ENCODE measurements at regions not wholly inside any gene's neighbourhood (a gene's known extent, or its start where the extent isn't known, plus 50 kb on each side); places are given as distances from the start of the nearest gene placed in this dataset.

DNA sequence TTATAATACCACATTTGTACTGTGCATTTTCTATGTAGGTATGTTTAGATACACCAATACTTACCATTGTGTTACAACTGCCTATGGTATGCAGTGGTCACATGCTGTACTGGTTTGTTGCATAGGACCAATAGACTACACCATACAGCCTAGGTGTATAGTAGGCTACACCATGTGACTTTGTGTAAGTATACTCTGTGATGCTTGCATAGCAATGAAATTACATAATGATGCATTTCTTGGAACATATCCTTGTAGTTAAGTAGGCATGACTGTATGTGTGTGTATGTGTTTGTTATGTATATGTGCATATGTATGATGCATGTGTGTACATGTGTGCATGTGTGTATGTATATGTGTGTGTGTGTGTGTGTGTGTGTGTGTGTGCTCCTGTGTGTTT lies 157.6 kb downstream of the TDRD15 start:
- TF ChIP-seq, protein P1, sequence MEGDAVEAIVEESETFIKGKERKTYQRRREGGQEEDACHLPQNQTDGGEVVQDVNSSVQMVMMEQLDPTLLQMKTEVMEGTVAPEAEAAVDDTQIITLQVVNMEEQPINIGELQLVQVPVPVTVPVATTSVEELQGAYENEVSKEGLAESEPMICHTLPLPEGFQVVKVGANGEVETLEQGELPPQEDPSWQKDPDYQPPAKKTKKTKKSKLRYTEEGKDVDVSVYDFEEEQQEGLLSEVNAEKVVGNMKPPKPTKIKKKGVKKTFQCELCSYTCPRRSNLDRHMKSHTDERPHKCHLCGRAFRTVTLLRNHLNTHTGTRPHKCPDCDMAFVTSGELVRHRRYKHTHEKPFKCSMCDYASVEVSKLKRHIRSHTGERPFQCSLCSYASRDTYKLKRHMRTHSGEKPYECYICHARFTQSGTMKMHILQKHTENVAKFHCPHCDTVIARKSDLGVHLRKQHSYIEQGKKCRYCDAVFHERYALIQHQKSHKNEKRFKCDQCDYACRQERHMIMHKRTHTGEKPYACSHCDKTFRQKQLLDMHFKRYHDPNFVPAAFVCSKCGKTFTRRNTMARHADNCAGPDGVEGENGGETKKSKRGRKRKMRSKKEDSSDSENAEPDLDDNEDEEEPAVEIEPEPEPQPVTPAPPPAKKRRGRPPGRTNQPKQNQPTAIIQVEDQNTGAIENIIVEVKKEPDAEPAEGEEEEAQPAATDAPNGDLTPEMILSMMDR (conservative IDR thresholded peaks at IDR 0.05): no peak
- no peak overlapping the region for H3K27ac ChIP-seq

DNA sequence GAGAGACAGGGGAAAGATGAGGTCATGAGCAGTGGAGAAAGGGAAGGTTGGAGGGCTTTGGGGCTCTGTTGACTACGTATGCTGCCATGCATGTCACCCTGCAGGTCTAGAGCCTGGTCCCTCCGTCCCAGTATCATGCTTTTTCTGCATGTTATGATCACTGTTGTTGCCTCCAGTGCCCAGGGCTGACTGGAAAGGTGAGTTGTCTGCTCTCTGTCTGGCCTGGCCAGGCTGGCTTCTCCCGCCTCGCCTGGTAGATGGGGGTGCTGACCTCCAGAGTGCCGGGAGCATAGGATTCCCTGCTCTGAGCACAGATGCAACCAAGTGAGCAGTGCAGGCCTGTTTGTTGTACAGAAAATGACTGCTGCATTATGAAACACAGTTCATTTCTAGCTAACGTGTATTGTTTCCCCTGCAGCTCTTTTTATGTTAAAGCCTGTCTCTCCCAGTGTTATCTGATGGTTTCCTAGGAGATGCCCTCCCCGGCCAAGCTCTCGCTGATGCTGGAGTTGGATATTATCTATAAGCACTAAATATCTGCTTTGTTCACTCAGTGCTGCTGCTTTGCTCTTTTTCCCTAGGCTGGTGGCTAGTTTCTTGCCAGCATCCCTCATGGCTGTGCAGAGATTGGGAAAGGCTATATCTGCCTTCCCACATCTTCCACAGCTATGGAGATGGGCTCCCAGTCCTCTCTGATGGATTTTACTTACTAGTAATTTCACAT lies 158.2 kb downstream of the TDRD15 start:
- H3K27ac ChIP-seq: no peak overlapping the region
- TF ChIP-seq ZFX (IDR thresholded peaks at IDR 0.05): no peak
- TF ChIP-seq, protein P1 (conservative IDR thresholded peaks at IDR 0.05): no peak

DNA sequence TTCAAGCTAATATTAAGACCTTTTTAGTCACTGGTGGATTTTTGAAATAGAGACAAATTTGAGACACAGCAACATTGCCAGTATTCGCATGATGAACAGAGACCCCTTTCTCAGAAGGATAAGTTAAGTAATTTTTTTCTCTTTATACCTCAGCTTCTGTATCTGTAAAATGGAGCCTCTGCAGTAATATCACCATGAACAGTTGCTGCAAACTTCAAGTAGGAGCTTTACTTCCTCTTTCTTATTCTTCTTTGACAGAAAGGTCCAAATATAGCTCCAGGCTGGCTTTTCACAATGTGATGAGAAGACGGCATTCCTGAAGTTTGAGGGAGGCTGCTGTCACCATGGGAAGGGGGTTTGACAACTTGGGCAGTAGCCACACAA lies 158.7 kb downstream of the TDRD15 start:
- no peak overlapping the region for H3K27ac ChIP-seq
- TF ChIP-seq ZFX (IDR thresholded peaks at IDR 0.05): no peak

DNA sequence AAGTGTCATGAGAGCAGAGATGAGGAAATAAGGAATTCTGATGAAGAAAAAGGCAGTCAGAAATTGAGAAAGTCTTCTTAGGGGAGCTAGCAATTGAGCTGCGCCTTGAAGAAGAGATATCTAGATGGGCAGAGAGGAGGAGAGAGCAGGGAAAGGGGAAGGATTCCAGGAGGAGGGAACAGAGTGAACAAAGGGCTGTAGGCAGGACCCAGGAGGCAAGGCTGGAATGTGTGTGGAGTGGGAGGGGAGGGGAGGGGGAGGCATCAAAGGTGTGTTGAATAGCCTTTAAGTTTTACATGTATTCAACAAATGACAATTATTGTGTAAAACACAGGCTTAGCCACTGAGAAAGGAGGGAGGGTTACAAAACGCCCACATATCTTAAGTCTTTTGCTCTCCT lies 164.5 kb downstream of the TDRD15 start:
- no peak overlapping the region for H3K27ac ChIP-seq
- no peak for TF ChIP-seq ZFX (IDR thresholded peaks at IDR 0.05)

DNA sequence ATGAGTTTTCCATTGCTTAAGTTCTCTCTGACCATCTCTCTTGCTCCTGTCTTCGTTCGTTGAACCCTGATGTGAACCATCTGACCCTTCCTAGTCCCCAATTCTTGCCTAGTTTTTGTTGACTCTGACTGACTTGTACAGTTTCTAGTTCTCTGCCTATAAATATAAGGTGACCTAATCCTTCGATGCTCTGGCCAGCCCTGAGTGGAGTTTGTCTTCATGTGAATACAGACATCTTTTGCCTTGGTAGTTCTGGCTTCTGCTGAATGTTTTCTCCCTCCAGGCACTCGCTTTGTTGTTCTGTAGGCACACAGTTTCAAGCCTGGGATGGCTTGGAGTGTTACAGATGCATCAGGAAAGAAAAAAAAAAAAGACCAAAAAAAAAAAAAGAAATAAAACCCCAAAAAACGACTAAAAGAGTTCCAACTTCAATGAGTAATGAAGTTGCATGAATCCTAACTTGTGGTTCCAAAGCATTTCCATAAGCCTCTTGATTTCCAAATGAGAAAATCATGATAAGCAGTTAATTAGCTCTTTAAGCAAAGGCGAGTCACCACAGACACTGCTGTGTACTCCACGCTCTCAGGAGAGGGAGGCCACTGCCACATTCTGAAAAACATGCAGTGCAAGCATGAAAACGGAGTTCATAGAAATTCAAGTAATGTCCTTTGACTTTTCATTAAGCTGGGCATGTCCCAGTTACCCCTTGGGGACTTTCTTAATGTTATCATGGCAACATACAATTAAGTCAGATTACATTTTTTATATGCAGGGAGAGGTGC lies 165.2 kb downstream of the TDRD15 start:
- H3K27ac ChIP-seq: no peak overlapping the region
- no peak for TF ChIP-seq ZFX (IDR thresholded peaks at IDR 0.05)
- TF ChIP-seq, protein P1 (conservative IDR thresholded peaks at IDR 0.05): no peak

DNA sequence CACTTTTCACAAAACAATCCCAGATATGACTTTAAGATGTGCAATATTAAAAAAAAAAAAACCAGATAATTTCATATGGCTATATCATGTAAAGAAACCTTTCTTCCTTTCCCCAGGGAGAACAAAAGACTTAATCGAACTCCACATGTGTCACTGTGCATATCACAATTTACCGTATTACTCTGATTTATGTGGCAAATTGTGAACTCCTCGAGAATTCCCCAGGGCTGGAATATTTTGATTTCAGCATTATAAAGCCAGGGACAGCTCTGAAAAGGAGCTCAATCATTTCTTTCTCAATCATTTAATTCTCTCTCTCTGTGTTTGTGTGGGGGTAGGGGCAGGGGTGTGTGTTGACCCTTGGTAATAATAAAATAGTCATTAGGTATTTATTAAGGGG lies 165.8 kb downstream of the TDRD15 start:
- H3K27ac ChIP-seq: no peak overlapping the region
- TF ChIP-seq, protein P1 (conservative IDR thresholded peaks at IDR 0.05): no peak
- TF ChIP-seq ZFX (IDR thresholded peaks at IDR 0.05): no peak

DNA sequence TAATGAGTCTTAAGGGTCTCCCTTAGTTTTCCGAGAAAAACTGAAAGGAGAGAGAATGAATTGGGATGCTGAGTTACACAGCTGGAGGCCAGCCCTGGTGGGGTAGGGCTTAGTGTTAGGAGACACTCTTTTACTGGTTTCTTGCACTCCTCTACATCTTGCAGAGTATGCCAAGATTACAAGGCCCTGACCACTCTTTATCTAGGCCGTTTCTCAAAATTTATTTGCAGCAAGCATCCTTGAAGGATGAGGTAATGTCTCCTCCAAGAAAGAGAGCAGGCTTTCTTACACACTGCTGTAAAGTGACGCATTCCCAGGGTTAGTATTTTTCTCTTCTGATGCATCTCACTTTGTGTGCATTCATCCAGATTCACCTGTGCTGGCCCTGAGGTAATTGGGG lies 166.2 kb downstream of the TDRD15 start:
- H3K27ac ChIP-seq: no peak overlapping the region
- TF ChIP-seq ZFX (IDR thresholded peaks at IDR 0.05): no peak
- TF ChIP-seq, protein P1 (conservative IDR thresholded peaks at IDR 0.05): no peak

DNA sequence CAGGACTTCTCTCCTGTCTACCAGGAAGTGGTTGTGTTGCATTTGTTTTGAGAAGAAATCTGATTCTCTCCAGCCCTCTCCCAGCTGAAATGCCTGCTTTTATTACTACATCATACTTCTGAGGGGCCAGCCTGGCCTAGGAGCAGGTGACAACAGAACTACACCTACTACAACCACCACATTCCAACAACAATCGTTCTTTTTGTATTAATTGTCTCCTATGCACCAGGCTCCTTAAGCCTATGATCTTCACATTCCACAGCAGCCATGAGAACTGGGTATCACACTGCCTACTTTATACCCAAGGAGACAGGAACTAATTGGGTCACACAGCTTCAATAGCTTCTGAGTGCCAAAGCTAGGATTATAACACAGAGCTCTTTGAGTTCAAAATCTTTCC lies 167.7 kb downstream of the TDRD15 start:
- no peak for TF ChIP-seq ZFX (IDR thresholded peaks at IDR 0.05)
- TF ChIP-seq, protein P1 (conservative IDR thresholded peaks at IDR 0.05): no peak
- H3K27ac ChIP-seq: no peak overlapping the region

Measured in C4-2B (cell line).